ENCODE measurements at regions not wholly inside any gene's neighbourhood (a gene's known extent, or its start where the extent isn't known, plus 50 kb on each side); places are given as distances from the start of the nearest gene placed in this dataset.

- Histone ChIP-seq H3K4me2 (ENCODE audit: insufficient read depth, low read length, poor library complexity, severe bottlenecking) (no peak overlapping the region), H3K4ac (ENCODE audit: low read length) (no peak overlapping the region), H3K23ac (ENCODE audit: low read depth, low read length, poor library complexity) (no peak overlapping the region), H3K27me3 (ENCODE audit: control insufficient read depth in 3 of 3, insufficient read depth in 3 of 3, low read depth in 1 of 3, low read length in 3 of 3) (no peaks in the 10 kb centered on the region), H2AFZ (ENCODE audit: low read length) (no peak overlapping the region), H3K14ac (ENCODE audit: low read length) (no peak overlapping the region), H2AK5ac (ENCODE audit: low read depth, low read length) (no peak overlapping the region), H3K79me1 (ENCODE audit: low read depth, low read length) (no peaks in the 10 kb centered on the region), H2BK15ac (ENCODE audit: low read length) (no peak overlapping the region), H3K4me1 (ENCODE audit: control insufficient read depth in 2 of 2, insufficient read depth in 1 of 2, low read depth in 1 of 2, low read length in 2 of 2) (no peaks in the 10 kb centered on the region), H3K27ac (replicated peaks; ENCODE audit: low read length) (no peak overlapping the region), H4K8ac (ENCODE audit: low read depth, low read length) (no peak overlapping the region), H3K9me3 (replicated peaks in 1 of 2; ENCODE audit: control insufficient read depth in 2 of 2, insufficient read depth in 1 of 2, low read depth in 1 of 2, low read length in 2 of 2) (peaks cover 0 to 1% of the 10 kb centered on the region in 2 donors), H3K4me3 (ENCODE audit: low read length in 2 of 2) (no peak overlapping the region), H2BK5ac (ENCODE audit: low read length) (no peak overlapping the region), H3K18ac (ENCODE audit: low read length) (no peak overlapping the region), H4K91ac (ENCODE audit: low read depth, low read length, poor library complexity) (no peak overlapping the region), H3K9ac (ENCODE audit: low read depth, low read length, poor library complexity) (no peak overlapping the region), H2BK120ac (ENCODE audit: low read depth, low read length) (no peak overlapping the region), H3K36me3 (replicated peaks in 1 of 2; ENCODE audit: control insufficient read depth in 2 of 2, insufficient read depth in 2 of 2, low read length in 2 of 2) (no peaks in the 10 kb centered on the region), H2BK12ac (ENCODE audit: low read length) (no peak overlapping the region)
- no peak for DNase-seq (ENCODE audit: low spot score)
- WGBS, 2 donors (ENCODE audit: extremely low coverage in 2 of 2, insufficient read length in 2 of 2, insufficient replicate concordance in 1 of 2) = no CpG with 5 or more reads among the region's 8 CpGs
Measured at GRCh38 chr19:31553846-31554215, 204.6 kb upstream of the TSHZ3 start.

GRCh38 chr19:31554360-31554759, 205.1 kb upstream of the TSHZ3 start:
- Histone ChIP-seq H3K18ac (ENCODE audit: low read length) (no peak overlapping the region), H3K27me3 (ENCODE audit: control insufficient read depth in 3 of 3, insufficient read depth in 3 of 3, low read depth in 1 of 3, low read length in 3 of 3) (no peaks in the 10 kb centered on the region), H3K27ac (replicated peaks; ENCODE audit: low read length) (no peak overlapping the region), H3K9me3 (replicated peaks in 1 of 2; ENCODE audit: control insufficient read depth in 2 of 2, insufficient read depth in 1 of 2, low read depth in 1 of 2, low read length in 2 of 2) (peaks cover 0 to 2% of the 10 kb centered on the region in 2 donors), H3K4me3 (ENCODE audit: low read length in 2 of 2) (no peak overlapping the region), H3K4me2 (ENCODE audit: insufficient read depth, low read length, poor library complexity, severe bottlenecking) (no peak overlapping the region), H3K4ac (ENCODE audit: low read length) (no peak overlapping the region), H2AK5ac (ENCODE audit: low read depth, low read length) (no peak overlapping the region), H2BK5ac (ENCODE audit: low read length) (no peak overlapping the region), H3K79me1 (ENCODE audit: low read depth, low read length) (no peaks in the 10 kb centered on the region), H3K4me1 (ENCODE audit: control insufficient read depth in 2 of 2, insufficient read depth in 1 of 2, low read depth in 1 of 2, low read length in 2 of 2) (no peaks in the 10 kb centered on the region), H3K9ac (ENCODE audit: low read depth, low read length, poor library complexity) (no peak overlapping the region), H4K8ac (ENCODE audit: low read depth, low read length) (no peak overlapping the region), H3K14ac (ENCODE audit: low read length) (no peak overlapping the region), H4K91ac (ENCODE audit: low read depth, low read length, poor library complexity) (no peak overlapping the region), H2BK12ac (ENCODE audit: low read length) (no peak overlapping the region), H2AFZ (ENCODE audit: low read length) (no peak overlapping the region), H2BK15ac (ENCODE audit: low read length) (no peak overlapping the region), H3K23ac (ENCODE audit: low read depth, low read length, poor library complexity) (no peak overlapping the region), H2BK120ac (ENCODE audit: low read depth, low read length) (no peak overlapping the region), H3K36me3 (replicated peaks in 1 of 2; ENCODE audit: control insufficient read depth in 2 of 2, insufficient read depth in 2 of 2, low read length in 2 of 2) (no peaks in the 10 kb centered on the region)
- no CpG with 5 or more reads among the region's 9 CpGs for WGBS, 2 donors (ENCODE audit: extremely low coverage in 2 of 2, insufficient read length in 2 of 2, insufficient replicate concordance in 1 of 2)
- no peak for DNase-seq (ENCODE audit: low spot score)

- no peak overlapping the region for H3K18ac ChIP-seq (ENCODE audit: low read length)
- WGBS, 2 donors (ENCODE audit: extremely low coverage in 2 of 2, insufficient read length in 2 of 2, insufficient replicate concordance in 1 of 2) = no CpG with 5 or more reads among the region's 8 CpGs
Measured at GRCh38 chr19:31555634-31556215, 206.5 kb upstream of the TSHZ3 start.

GRCh38 chr19:31559494-31559893, 210.3 kb upstream of the TSHZ3 start:
- H2BK5ac ChIP-seq (ENCODE audit: low read length) = no peak overlapping the region
- H3K9ac ChIP-seq (ENCODE audit: low read depth, low read length, poor library complexity) = no peak overlapping the region
- H2BK120ac ChIP-seq (ENCODE audit: low read depth, low read length) = no peak overlapping the region
- no CpG with 5 or more reads among the region's 3 CpGs for WGBS, 2 donors (ENCODE audit: extremely low coverage in 2 of 2, insufficient read length in 2 of 2, insufficient replicate concordance in 1 of 2)
- peaks cover 0 to 5% of the 10 kb centered on the region in 2 donors for H3K9me3 ChIP-seq (replicated peaks in 1 of 2; ENCODE audit: control insufficient read depth in 2 of 2, insufficient read depth in 1 of 2, low read depth in 1 of 2, low read length in 2 of 2)
- H3K4me3 ChIP-seq (ENCODE audit: low read length in 2 of 2) = no peak overlapping the region
- no peaks in the 10 kb centered on the region for H3K79me1 ChIP-seq (ENCODE audit: low read depth, low read length)
- H3K4me1 ChIP-seq (ENCODE audit: control insufficient read depth in 2 of 2, insufficient read depth in 1 of 2, low read depth in 1 of 2, low read length in 2 of 2) = no peaks in the 10 kb centered on the region
- H3K14ac ChIP-seq (ENCODE audit: low read length) = no peak overlapping the region
- H3K27me3 ChIP-seq (ENCODE audit: control insufficient read depth in 3 of 3, insufficient read depth in 3 of 3, low read depth in 1 of 3, low read length in 3 of 3) = no peaks in the 10 kb centered on the region
- H2AK5ac ChIP-seq (ENCODE audit: low read depth, low read length) = no peak overlapping the region
- no peak overlapping the region for H2BK15ac ChIP-seq (ENCODE audit: low read length)
- no peak overlapping the region for H3K23ac ChIP-seq (ENCODE audit: low read depth, low read length, poor library complexity)
- H3K4ac ChIP-seq (ENCODE audit: low read length) = no peak overlapping the region
- no peak overlapping the region for H3K18ac ChIP-seq (ENCODE audit: low read length)
- DNase-seq (ENCODE audit: low spot score) = no peak
- H2BK12ac ChIP-seq (ENCODE audit: low read length) = no peak overlapping the region
- H3K4me2 ChIP-seq (ENCODE audit: insufficient read depth, low read length, poor library complexity, severe bottlenecking) = no peak overlapping the region
- H2AFZ ChIP-seq (ENCODE audit: low read length) = no peak overlapping the region
- no peak overlapping the region for H3K27ac ChIP-seq (replicated peaks; ENCODE audit: low read length)
- H4K91ac ChIP-seq (ENCODE audit: low read depth, low read length, poor library complexity) = no peak overlapping the region
- H4K8ac ChIP-seq (ENCODE audit: low read depth, low read length) = no peak overlapping the region
- no peaks in the 10 kb centered on the region for H3K36me3 ChIP-seq (replicated peaks in 1 of 2; ENCODE audit: control insufficient read depth in 2 of 2, insufficient read depth in 2 of 2, low read length in 2 of 2)

More at GRCh38 chr19:31555634-31556215, 206.5 kb upstream of the TSHZ3 start:
- H3K23ac ChIP-seq (ENCODE audit: low read depth, low read length, poor library complexity) = no peak overlapping the region
- no peak for DNase-seq (ENCODE audit: low spot score)
- no peak overlapping the region for H3K9ac ChIP-seq (ENCODE audit: low read depth, low read length, poor library complexity)
- no peaks in the 10 kb centered on the region for H3K79me1 ChIP-seq (ENCODE audit: low read depth, low read length)
- H4K8ac ChIP-seq (ENCODE audit: low read depth, low read length) = no peak overlapping the region
- no peak overlapping the region for H4K91ac ChIP-seq (ENCODE audit: low read depth, low read length, poor library complexity)
- H3K4me3 ChIP-seq (ENCODE audit: low read length in 2 of 2) = no peak overlapping the region
- no peak overlapping the region for H3K4me2 ChIP-seq (ENCODE audit: insufficient read depth, low read length, poor library complexity, severe bottlenecking)
- no peak overlapping the region for H3K14ac ChIP-seq (ENCODE audit: low read length)
- no peak overlapping the region for H2AK5ac ChIP-seq (ENCODE audit: low read depth, low read length)
- no peaks in the 10 kb centered on the region for H3K36me3 ChIP-seq (replicated peaks in 1 of 2; ENCODE audit: control insufficient read depth in 2 of 2, insufficient read depth in 2 of 2, low read length in 2 of 2)
- H2BK120ac ChIP-seq (ENCODE audit: low read depth, low read length) = no peak overlapping the region
- H2BK12ac ChIP-seq (ENCODE audit: low read length) = no peak overlapping the region
- no peak overlapping the region for H2BK5ac ChIP-seq (ENCODE audit: low read length)
- no peak overlapping the region for H3K27ac ChIP-seq (replicated peaks; ENCODE audit: low read length)
- no peak overlapping the region for H2BK15ac ChIP-seq (ENCODE audit: low read length)
- no peaks in the 10 kb centered on the region for H3K27me3 ChIP-seq (ENCODE audit: control insufficient read depth in 3 of 3, insufficient read depth in 3 of 3, low read depth in 1 of 3, low read length in 3 of 3)
- H2AFZ ChIP-seq (ENCODE audit: low read length) = no peak overlapping the region
- peaks cover 0 to 5% of the 10 kb centered on the region in 2 donors for H3K9me3 ChIP-seq (replicated peaks in 1 of 2; ENCODE audit: control insufficient read depth in 2 of 2, insufficient read depth in 1 of 2, low read depth in 1 of 2, low read length in 2 of 2)
- H3K4me1 ChIP-seq (ENCODE audit: control insufficient read depth in 2 of 2, insufficient read depth in 1 of 2, low read depth in 1 of 2, low read length in 2 of 2) = no peaks in the 10 kb centered on the region
- no peak overlapping the region for H3K4ac ChIP-seq (ENCODE audit: low read length)

Measured in neuronal stem cell (in vitro differentiated cells).